ENCODE measurements at regions not wholly inside any gene's neighbourhood (a gene's known extent, or its start where the extent isn't known, plus 50 kb on each side); places are given as distances from the start of the nearest gene placed in this dataset.

DNA sequence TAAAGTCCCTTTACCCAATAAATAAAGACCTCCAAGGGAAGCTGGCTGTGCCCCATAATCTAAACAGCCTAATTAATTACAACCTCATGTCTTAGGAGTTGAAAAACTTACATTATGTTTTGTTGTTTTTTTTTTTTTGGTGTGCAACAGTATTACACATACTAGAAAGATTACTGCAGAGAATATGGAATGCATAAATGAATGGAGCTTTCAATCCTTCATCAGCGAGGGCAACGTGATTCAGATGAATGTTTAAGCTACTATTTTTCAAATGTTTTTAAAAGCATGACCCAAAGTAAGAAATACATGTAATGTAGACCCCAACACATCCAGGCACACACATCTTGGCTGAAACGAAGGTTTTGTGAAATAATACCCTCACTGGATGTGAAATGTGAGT lies 167.1 kb upstream of the FN1 start:
- TF ChIP-seq POLR2A (IDR thresholded peaks at IDR 0.05), result no peak
- TF ChIP-seq, protein P1, sequence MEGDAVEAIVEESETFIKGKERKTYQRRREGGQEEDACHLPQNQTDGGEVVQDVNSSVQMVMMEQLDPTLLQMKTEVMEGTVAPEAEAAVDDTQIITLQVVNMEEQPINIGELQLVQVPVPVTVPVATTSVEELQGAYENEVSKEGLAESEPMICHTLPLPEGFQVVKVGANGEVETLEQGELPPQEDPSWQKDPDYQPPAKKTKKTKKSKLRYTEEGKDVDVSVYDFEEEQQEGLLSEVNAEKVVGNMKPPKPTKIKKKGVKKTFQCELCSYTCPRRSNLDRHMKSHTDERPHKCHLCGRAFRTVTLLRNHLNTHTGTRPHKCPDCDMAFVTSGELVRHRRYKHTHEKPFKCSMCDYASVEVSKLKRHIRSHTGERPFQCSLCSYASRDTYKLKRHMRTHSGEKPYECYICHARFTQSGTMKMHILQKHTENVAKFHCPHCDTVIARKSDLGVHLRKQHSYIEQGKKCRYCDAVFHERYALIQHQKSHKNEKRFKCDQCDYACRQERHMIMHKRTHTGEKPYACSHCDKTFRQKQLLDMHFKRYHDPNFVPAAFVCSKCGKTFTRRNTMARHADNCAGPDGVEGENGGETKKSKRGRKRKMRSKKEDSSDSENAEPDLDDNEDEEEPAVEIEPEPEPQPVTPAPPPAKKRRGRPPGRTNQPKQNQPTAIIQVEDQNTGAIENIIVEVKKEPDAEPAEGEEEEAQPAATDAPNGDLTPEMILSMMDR (IDR thresholded peaks at IDR 0.05), result no peak
